Transverse colon (tissue), 4 donors: ENCODE measurements at regions not wholly inside any gene's neighbourhood (a gene's known extent, or its start where the extent isn't known, plus 50 kb on each side); places are given as distances from the start of the nearest gene placed in this dataset.
"Not testable (repeated sequence)": the region's sequence is repeated elsewhere in the genome, so short reads cannot be mapped to it uniquely, and the experiment has no call there.

Experiments
- DNase-seq: peaks from one replicate; pipeline ENCODE4 v3.0.0-alpha.2; 2019
- H3K27ac ChIP-seq, 4 donors: fragments of 200-600 bp; sonication (generic); 2 replicates each; pipeline ENCODE4 v1.5.1; 2016 to 2018; ENCODE audit warnings: inconsistent platforms in 4 of 4
- H3K27me3 ChIP-seq: fragments of 200-600 bp; sonication (generic); 2 replicates; pipeline ENCODE4 v1.5.1; 2017; ENCODE audit warnings: inconsistent platforms
- H3K36me3 ChIP-seq, 4 donors: fragments of 200-600 bp; sonication (generic); 2 replicates each; pipeline ENCODE4 v1.5.1; 2017 to 2019; ENCODE audit warnings: inconsistent platforms in 4 of 4
- H3K4me1 ChIP-seq, 4 donors: fragments of 200-600 bp; sonication (generic); 2 replicates each; pipeline ENCODE4 v1.5.1; 2017 to 2020; ENCODE audit warnings: inconsistent platforms in 4 of 4
- H3K4me3 ChIP-seq, 4 donors: fragments of 200-600 bp; sonication (generic); 1 replicate in 1 of 4; 2 replicates in 3 of 4; pipeline versions ENCODE4 v1.5.1 to v1.6.1; 2017 to 2019; ENCODE audit warnings: inconsistent platforms in 4 of 4
- H3K9me3 ChIP-seq, 2 donors: fragments of 200-600 bp; sonication (generic); 2 replicates each; pipeline ENCODE4 v1.5.1; 2017 to 2019; ENCODE audit warnings: inconsistent platforms in 2 of 2
- EP300 ChIP-seq: sonication (generic); formaldehyde crosslinking; IDR thresholded peaks from one replicate; pipeline ENCODE4 v1.6.1; 2017; ENCODE audit warnings: antibody characterized with exemption, low read depth
- POLR2A ChIP-seq: fragments of 450-650 bp; IDR thresholded peaks from one replicate; pipeline ENCODE4 v1.6.1; 2016; ENCODE audit warnings: antibody characterized with exemption, mild to moderate bottlenecking, moderate library complexity
- POLR2AphosphoS5 ChIP-seq, 3 donors: sonication (generic); formaldehyde crosslinking; IDR thresholded peaks; one replicate each; pipeline ENCODE4 v1.6.1; 2016; ENCODE audit warnings: antibody characterized with exemption in 3 of 3
- WGBS, 2 donors: methylation state at CpG; one replicate each; pipeline ENCODE4 v1.1.5; 2018; ENCODE audit warnings: low coverage in 1 of 2; 5-methylcytosine and 5-hydroxymethylcytosine counted together
- in situ Hi-C, 4 donors: fragments of 200-750 bp; cut with MboI; loops; one replicate each; pipeline versions ENCODE4 v1.15.0 to v1.15.1; 2017; ENCODE audit warnings: low sequenced_read_pairs in 3 of 4, low pct_ligation_motif_present in 1 of 4, low pct_unique_long_range_greater_than_20kb in 1 of 4
- intact Hi-C: fragments of 100-400 bp; cut with DNase I; formaldehyde crosslinking; loops from one replicate; pipeline ENCODE4 v1.15.1; 2023; ENCODE audit warnings: low total_unique reads
- TF ChIP-seq, protein P1 (sequence below), 5 experiments: fragments of 200-600 bp in 3 of 5; fragments of 450-650 bp in 2 of 5; sonication (generic) in 3 of 5; IDR thresholded peaks; 1 replicate in 2 of 5; 2 replicates in 3 of 5; pipeline ENCODE4 v1.5.1; 2016 to 2017; ENCODE audit warnings: antibody characterized with exemption in 5 of 5, inconsistent platforms in 3 of 5, mild to moderate bottlenecking in 2 of 5, moderate library complexity in 1 of 5

GRCh38 chr1:38487396-38487795, 372.2 kb downstream of the RRAGC start:
- in situ Hi-C loops (no loop called here), intact Hi-C loops (no loop called here)

DNA sequence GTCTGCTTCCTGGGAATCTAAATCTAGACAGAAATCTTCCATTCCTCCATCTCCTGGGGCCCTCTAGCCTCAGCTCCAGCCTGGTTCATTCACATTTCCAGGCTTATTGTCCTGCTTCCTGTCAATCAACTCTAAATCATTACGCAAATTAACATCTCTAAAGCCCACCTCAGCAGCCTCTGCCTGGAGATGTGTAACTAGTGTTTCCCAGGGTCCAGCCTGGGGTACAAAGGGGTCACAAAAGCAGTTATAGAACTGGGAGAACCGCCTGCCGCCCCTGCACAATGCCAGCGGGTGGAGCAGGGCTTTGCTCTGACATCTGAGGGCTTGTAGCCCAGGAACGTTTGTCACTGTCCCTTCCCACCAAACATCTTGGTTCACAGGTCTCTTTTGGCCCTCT, 373.5 kb downstream of the RRAGC start:
- Histone ChIP-seq H3K27ac (no peak overlapping the region), H3K36me3 (no peaks in the 10 kb centered on the region), H3K27me3 (peaks cover 29% of the 10 kb centered on the region), H3K9me3 (no peaks in the 10 kb centered on the region), H3K4me3 (no peak overlapping the region), H3K4me1 (no peaks in the 10 kb centered on the region)
- WGBS, 2 donors: 45 to 100% methylated on average over 1 to 5 of the region's 5 CpGs
- no peak for DNase-seq
- TF ChIP-seq POLR2A (no peak), EP300 (no peak), POLR2AphosphoS5 (IDR thresholded peaks at IDR 0.05) (no peak)
- TF ChIP-seq, protein P1, sequence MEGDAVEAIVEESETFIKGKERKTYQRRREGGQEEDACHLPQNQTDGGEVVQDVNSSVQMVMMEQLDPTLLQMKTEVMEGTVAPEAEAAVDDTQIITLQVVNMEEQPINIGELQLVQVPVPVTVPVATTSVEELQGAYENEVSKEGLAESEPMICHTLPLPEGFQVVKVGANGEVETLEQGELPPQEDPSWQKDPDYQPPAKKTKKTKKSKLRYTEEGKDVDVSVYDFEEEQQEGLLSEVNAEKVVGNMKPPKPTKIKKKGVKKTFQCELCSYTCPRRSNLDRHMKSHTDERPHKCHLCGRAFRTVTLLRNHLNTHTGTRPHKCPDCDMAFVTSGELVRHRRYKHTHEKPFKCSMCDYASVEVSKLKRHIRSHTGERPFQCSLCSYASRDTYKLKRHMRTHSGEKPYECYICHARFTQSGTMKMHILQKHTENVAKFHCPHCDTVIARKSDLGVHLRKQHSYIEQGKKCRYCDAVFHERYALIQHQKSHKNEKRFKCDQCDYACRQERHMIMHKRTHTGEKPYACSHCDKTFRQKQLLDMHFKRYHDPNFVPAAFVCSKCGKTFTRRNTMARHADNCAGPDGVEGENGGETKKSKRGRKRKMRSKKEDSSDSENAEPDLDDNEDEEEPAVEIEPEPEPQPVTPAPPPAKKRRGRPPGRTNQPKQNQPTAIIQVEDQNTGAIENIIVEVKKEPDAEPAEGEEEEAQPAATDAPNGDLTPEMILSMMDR (IDR thresholded peaks at IDR 0.05): no peak
- in situ Hi-C loops: no loop called here
- intact Hi-C loops: no loop called here

More at GRCh38 chr1:38487396-38487795, 372.2 kb downstream of the RRAGC start:
- no peaks in the 10 kb centered on the region for H3K36me3 ChIP-seq
- no peaks in the 10 kb centered on the region for H3K9me3 ChIP-seq
- DNase-seq: no peak
- WGBS, 2 donors: 81% methylated on average over 16 of the region's 16 CpGs; no CpG with 5 or more reads in 1 of the 2 donors
- no peak overlapping the region for H3K4me3 ChIP-seq
- no peak overlapping the region for H3K27ac ChIP-seq
- TF ChIP-seq EP300 (no peak), POLR2A (no peak)
- TF ChIP-seq, protein P1 (IDR thresholded peaks at IDR 0.05): no peak
- H3K4me1 ChIP-seq: no peaks in the 10 kb centered on the region
- H3K27me3 ChIP-seq: peaks cover 27% of the 10 kb centered on the region

- no peaks in the 10 kb centered on the region for H3K36me3 ChIP-seq
- TF ChIP-seq, protein P1 (IDR thresholded peaks at IDR 0.05): no peak
- TF ChIP-seq POLR2A (no peak), POLR2AphosphoS5 (IDR thresholded peaks at IDR 0.05) (no peak), EP300 (no peak)
- intact Hi-C loops: no loop called here
- no peaks in the 10 kb centered on the region for H3K4me1 ChIP-seq
- H3K27ac ChIP-seq: no peak overlapping the region
- WGBS, 2 donors: 55 to 64% methylated on average over 7 to 11 of the region's 11 CpGs
- DNase-seq: no peak
- H3K4me3 ChIP-seq: no peak overlapping the region
- no peaks in the 10 kb centered on the region for H3K9me3 ChIP-seq
- peaks cover 30% of the 10 kb centered on the region for H3K27me3 ChIP-seq
- in situ Hi-C loops: no loop called here
These were observed 377.4 kb downstream of the RRAGC start for GRCh38 chr1:38481871-38482826.

DNA sequence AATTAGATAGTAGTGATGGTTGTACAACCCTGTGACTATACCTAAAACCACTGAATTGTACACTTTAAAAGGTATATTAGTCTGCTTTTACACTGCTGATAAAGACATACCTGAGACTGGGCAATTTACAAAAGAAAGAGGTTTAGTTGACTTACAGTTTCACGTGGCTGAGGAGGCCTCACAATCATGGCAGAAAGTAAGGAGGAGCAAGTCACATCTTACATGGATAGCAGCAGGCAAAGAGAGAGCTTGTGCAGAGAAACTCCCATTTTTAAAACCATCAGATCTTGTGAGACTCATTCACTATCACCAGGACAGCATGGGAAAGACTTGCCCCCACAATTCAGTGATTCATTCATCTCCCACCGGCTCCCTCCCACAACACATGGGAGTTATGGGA, 379.9 kb downstream of the RRAGC start:
- intact Hi-C loops, H3K4me1 ChIP-seq, H3K27ac ChIP-seq, DNase-seq, in situ Hi-C loops, H3K9me3 ChIP-seq, H3K36me3 ChIP-seq, H3K4me3 ChIP-seq: not testable (repeated sequence)
- 84 to 90% methylated on average over 2 of the region's 2 CpGs for WGBS, 2 donors
- peaks cover 54% of the 10 kb centered on the region for H3K27me3 ChIP-seq
